GM19328 (cell line): ENCODE measurements at regions not wholly inside any gene's neighbourhood (a gene's known extent, or its start where the extent isn't known, plus 50 kb on each side); places are given as distances from the start of the nearest gene placed in this dataset.

Experiments used
- ATAC-seq: cut with Tn5 transposase; IDR thresholded peaks from one replicate; pipeline ENCODE4 v1.9.1; 2021; ENCODE audit warnings: mild to moderate bottlenecking, moderate library complexity; ENCODE audit not compliant: unreplicated experiment

- ATAC-seq, result no peak
These were observed 149.4 kb upstream of the ID2 start for GRCh38 chr2:8532438-8532837.

GRCh38 chr2:8533923-8534322, 147.9 kb upstream of the ID2 start:
- ATAC-seq, result no peak

GRCh38 chr2:8534386-8534728, 147.5 kb upstream of the ID2 start:
- ATAC-seq, result no peak

- ATAC-seq, result no peak
These were observed 147.0 kb upstream of the ID2 start for GRCh38 chr2:8534729-8535468.

- no peak for ATAC-seq
These were observed 146.4 kb upstream of the ID2 start for GRCh38 chr2:8535469-8535795.

GRCh38 chr2:8535821-8536685, 145.8 kb upstream of the ID2 start:
- no peak for ATAC-seq

- no peak for ATAC-seq
These were observed 144.9 kb upstream of the ID2 start for GRCh38 chr2:8536686-8537561.

- no peak for ATAC-seq
These were observed 144.2 kb upstream of the ID2 start for GRCh38 chr2:8537562-8538155.

GRCh38 chr2:8538531-8538930, 143.3 kb upstream of the ID2 start:
- no peak for ATAC-seq

GRCh38 chr2:8538931-8539621, 142.8 kb upstream of the ID2 start:
- no peak for ATAC-seq

GRCh38 chr2:8539743-8540551, 141.9 kb upstream of the ID2 start:
- no peak for ATAC-seq

- ATAC-seq, result no peak
These were observed 141.3 kb upstream of the ID2 start for GRCh38 chr2:8540552-8541055.

GRCh38 chr2:8541223-8541622, 140.6 kb upstream of the ID2 start:
- no peak for ATAC-seq

GRCh38 chr2:8541636-8542035, 140.2 kb upstream of the ID2 start:
- no peak for ATAC-seq

- ATAC-seq, result no peak
These were observed 139.3 kb upstream of the ID2 start for GRCh38 chr2:8542381-8543059.

- ATAC-seq, result peak; percentile 15
These were observed 138.8 kb upstream of the ID2 start for GRCh38 chr2:8543060-8543382.

GRCh38 chr2:8543383-8544170, 138.3 kb upstream of the ID2 start:
- peak; percentile 61 for ATAC-seq

- ATAC-seq, result no peak
These were observed 137.6 kb upstream of the ID2 start for GRCh38 chr2:8544171-8544785.
